Astrocyte of the cerebellum (primary cell): ENCODE measurements at regions not wholly inside any gene's neighbourhood (a gene's known extent, or its start where the extent isn't known, plus 50 kb on each side); places are given as distances from the start of the nearest gene placed in this dataset.

ENCODE experiments used
- DNase-seq: peaks from one replicate; pipeline ENCODE4 v3.0.0-alpha.2; 2011; ENCODE audit warnings: low read depth
- H3K4me3 ChIP-seq: 2 replicates; pipeline ENCODE4 v1.5.1; 2011; ENCODE audit warnings: mild to moderate bottlenecking, low read depth, low read length, moderate library complexity
- CTCF ChIP-seq: IDR thresholded peaks from 2 replicates; pipeline ENCODE4 v1.5.1; 2012; ENCODE audit warnings: low read length, low read depth, moderate library complexity, mild to moderate bottlenecking; ENCODE audit errors: missing control alignments
- in situ Hi-C: cut with HindIII; loops from 2 replicates; pipeline ENCODE4 v1.10.0; 2017; ENCODE audit warnings: low sequenced_read_pairs

- in situ Hi-C loops: no loop called here
- no peak overlapping the region for H3K4me3 ChIP-seq
- DNase-seq: no peak
- TF ChIP-seq CTCF: no peak
These were observed 76.7 kb upstream of the SLC8A1 start for GRCh38 chr2:40528564-40528963.

- in situ Hi-C loops: no loop called here
- TF ChIP-seq CTCF: no peak
- H3K4me3 ChIP-seq: no peak overlapping the region
- DNase-seq: no peak
These were observed 79.5 kb upstream of the SLC8A1 start for GRCh38 chr2:40531359-40531758.

GRCh38 chr2:40534528-40534927 lies 82.6 kb upstream of the SLC8A1 start:
- H3K4me3 ChIP-seq: no peak overlapping the region
- in situ Hi-C loops: no loop called here
- no peak for DNase-seq
- no peak for TF ChIP-seq CTCF

GRCh38 chr2:40535972-40536371 lies 84.1 kb upstream of the SLC8A1 start:
- in situ Hi-C loops: no loop called here
- no peak overlapping the region for H3K4me3 ChIP-seq
- no peak for DNase-seq
- TF ChIP-seq CTCF: no peak

- DNase-seq: no peak
- no peak for TF ChIP-seq CTCF
- in situ Hi-C loops: no loop called here
- H3K4me3 ChIP-seq: no peak overlapping the region
These were observed 88.1 kb upstream of the SLC8A1 start for GRCh38 chr2:40540026-40540425.

- no peak for DNase-seq
- no peak for TF ChIP-seq CTCF
- in situ Hi-C loops: no loop called here
- no peak overlapping the region for H3K4me3 ChIP-seq
These were observed 91.5 kb upstream of the SLC8A1 start for GRCh38 chr2:40543381-40543780.

GRCh38 chr2:40544072-40544471 lies 92.2 kb upstream of the SLC8A1 start:
- in situ Hi-C loops: no loop called here
- TF ChIP-seq CTCF: no peak
- no peak overlapping the region for H3K4me3 ChIP-seq
- DNase-seq: no peak
